ENCODE measurements at regions not wholly inside any gene's neighbourhood (a gene's known extent, or its start where the extent isn't known, plus 50 kb on each side); places are given as distances from the start of the nearest gene placed in this dataset.

DNA sequence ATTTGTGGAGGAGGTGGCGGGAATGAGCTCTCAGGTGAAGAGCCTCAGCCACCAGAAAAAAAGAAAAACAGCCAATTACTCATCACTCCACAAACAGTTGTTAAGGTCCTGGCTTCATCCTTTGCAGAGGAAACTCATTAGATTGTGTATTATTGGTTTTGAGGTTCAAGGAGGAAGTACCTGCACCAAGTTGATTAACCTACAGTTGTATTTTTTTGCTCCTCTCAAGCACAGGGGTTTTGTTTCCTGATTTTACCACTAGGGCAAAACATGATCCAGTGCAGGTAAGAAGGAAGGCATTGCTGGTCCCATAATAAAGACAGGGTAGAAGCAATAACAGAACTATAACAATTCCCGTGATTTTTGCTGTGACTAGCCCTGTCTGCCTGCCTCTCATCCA is 84.0 kb upstream of the QRFPR start:
- TF ChIP-seq, protein P1, sequence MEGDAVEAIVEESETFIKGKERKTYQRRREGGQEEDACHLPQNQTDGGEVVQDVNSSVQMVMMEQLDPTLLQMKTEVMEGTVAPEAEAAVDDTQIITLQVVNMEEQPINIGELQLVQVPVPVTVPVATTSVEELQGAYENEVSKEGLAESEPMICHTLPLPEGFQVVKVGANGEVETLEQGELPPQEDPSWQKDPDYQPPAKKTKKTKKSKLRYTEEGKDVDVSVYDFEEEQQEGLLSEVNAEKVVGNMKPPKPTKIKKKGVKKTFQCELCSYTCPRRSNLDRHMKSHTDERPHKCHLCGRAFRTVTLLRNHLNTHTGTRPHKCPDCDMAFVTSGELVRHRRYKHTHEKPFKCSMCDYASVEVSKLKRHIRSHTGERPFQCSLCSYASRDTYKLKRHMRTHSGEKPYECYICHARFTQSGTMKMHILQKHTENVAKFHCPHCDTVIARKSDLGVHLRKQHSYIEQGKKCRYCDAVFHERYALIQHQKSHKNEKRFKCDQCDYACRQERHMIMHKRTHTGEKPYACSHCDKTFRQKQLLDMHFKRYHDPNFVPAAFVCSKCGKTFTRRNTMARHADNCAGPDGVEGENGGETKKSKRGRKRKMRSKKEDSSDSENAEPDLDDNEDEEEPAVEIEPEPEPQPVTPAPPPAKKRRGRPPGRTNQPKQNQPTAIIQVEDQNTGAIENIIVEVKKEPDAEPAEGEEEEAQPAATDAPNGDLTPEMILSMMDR (IDR thresholded peaks at IDR 0.05; ENCODE audit: unreplicated experiment): no peak
- peaks cover 7% of the 10 kb centered on the region for H3K9me3 Mint-ChIP-seq (ENCODE audit: low read depth)
- no peak overlapping the region for H3K4me3 Mint-ChIP-seq (ENCODE audit: low read depth)
- no peak overlapping the region for H3K27ac Mint-ChIP-seq
- no peaks in the 10 kb centered on the region for H3K27me3 Mint-ChIP-seq
- H3K4me1 Mint-ChIP-seq (ENCODE audit: low read depth): peaks cover 2% of the 10 kb centered on the region
- no peak for DNase-seq (ENCODE audit: low spot score, unreplicated experiment)
- peaks cover 2% of the 10 kb centered on the region for H3K36me3 Mint-ChIP-seq (ENCODE audit: insufficient read depth)

- no peak for DNase-seq (ENCODE audit: low spot score, unreplicated experiment)
- H3K36me3 Mint-ChIP-seq (ENCODE audit: insufficient read depth): no peaks in the 10 kb centered on the region
- peaks cover 2% of the 10 kb centered on the region for H3K4me1 Mint-ChIP-seq (ENCODE audit: low read depth)
Measured at GRCh38 chr4:121462660-121463261, 81.9 kb upstream of the QRFPR start.

DNA sequence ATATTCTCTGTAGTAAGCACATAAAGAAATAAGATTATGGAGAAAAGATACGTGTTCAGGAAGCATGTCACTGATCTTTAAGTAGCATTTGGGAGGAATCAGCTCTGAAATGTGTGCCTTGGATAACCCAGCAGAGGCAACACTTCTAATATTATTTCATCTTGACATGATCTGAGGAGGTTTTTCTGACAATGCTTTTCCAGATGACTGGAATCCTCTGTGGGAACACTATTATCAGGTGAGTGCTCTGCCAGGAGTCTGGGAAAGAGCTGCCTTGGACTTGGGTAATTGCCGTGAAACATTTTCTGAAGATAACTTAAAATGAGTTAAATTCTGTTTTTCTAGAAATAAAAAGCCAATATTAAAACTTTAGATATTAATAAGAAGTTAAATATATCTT is 78.2 kb upstream of the QRFPR start:
- H3K27me3 Mint-ChIP-seq: peaks cover 6% of the 10 kb centered on the region

More at GRCh38 chr4:121462660-121463261, 81.9 kb upstream of the QRFPR start:
- Mint-ChIP-seq H3K9me3 (ENCODE audit: low read depth) (peaks cover 4% of the 10 kb centered on the region), H3K27me3 (peaks cover 2% of the 10 kb centered on the region), H3K4me3 (ENCODE audit: low read depth) (no peak overlapping the region), H3K27ac (no peak overlapping the region)
- TF ChIP-seq, protein P1 (IDR thresholded peaks at IDR 0.05; ENCODE audit: unreplicated experiment): peak; percentile 75

GRCh38 chr4:121457278-121457875 is 76.6 kb upstream of the QRFPR start:
- TF ChIP-seq, protein P1 (IDR thresholded peaks at IDR 0.05; ENCODE audit: unreplicated experiment): no peak
- Mint-ChIP-seq H3K36me3 (ENCODE audit: insufficient read depth) (no peaks in the 10 kb centered on the region), H3K27me3 (peaks cover 6% of the 10 kb centered on the region), H3K4me1 (ENCODE audit: low read depth) (peaks cover 16% of the 10 kb centered on the region), H3K4me3 (ENCODE audit: low read depth) (no peak overlapping the region), H3K27ac (no peak overlapping the region), H3K9me3 (ENCODE audit: low read depth) (no peaks in the 10 kb centered on the region)
- no peak for DNase-seq (ENCODE audit: low spot score, unreplicated experiment)

More for the DNA sequence above, 78.2 kb upstream of the QRFPR start:
- H3K4me1 Mint-ChIP-seq (ENCODE audit: low read depth): peaks cover 16% of the 10 kb centered on the region
- no peaks in the 10 kb centered on the region for H3K36me3 Mint-ChIP-seq (ENCODE audit: insufficient read depth)
- no peaks in the 10 kb centered on the region for H3K9me3 Mint-ChIP-seq (ENCODE audit: low read depth)
- no peak for DNase-seq (ENCODE audit: low spot score, unreplicated experiment)
- TF ChIP-seq, protein P1 (IDR thresholded peaks at IDR 0.05; ENCODE audit: unreplicated experiment): no peak
- H3K27ac Mint-ChIP-seq: no peak overlapping the region
- no peak overlapping the region for H3K4me3 Mint-ChIP-seq (ENCODE audit: low read depth)

GRCh38 chr4:121455285-121455684 is 74.5 kb upstream of the QRFPR start:
- H3K27me3 Mint-ChIP-seq: peaks cover 6% of the 10 kb centered on the region
- no peak overlapping the region for H3K4me3 Mint-ChIP-seq (ENCODE audit: low read depth)
- no peak for DNase-seq (ENCODE audit: low spot score, unreplicated experiment)
- H3K9me3 Mint-ChIP-seq (ENCODE audit: low read depth): no peaks in the 10 kb centered on the region
- H3K36me3 Mint-ChIP-seq (ENCODE audit: insufficient read depth): no peaks in the 10 kb centered on the region
- TF ChIP-seq, protein P1 (IDR thresholded peaks at IDR 0.05; ENCODE audit: unreplicated experiment): no peak
- H3K4me1 Mint-ChIP-seq (ENCODE audit: low read depth): peaks cover 14% of the 10 kb centered on the region
- H3K27ac Mint-ChIP-seq: peak overlapping the region; percentile 34
